Keratinocyte (primary cell): ENCODE measurements at regions not wholly inside any gene's neighbourhood (a gene's known extent, or its start where the extent isn't known, plus 50 kb on each side); places are given as distances from the start of the nearest gene placed in this dataset.

Source experiments
- DNase-seq: peaks from one replicate; pipeline ENCODE4 v3.0.0-alpha.2; 2011; ENCODE audit warnings: low read depth, missing footprints, low spot score
- FAIRE-seq: peaks from 2 replicates; lab custom pipeline; 2011; peaks lifted over from hg19 to GRCh38; lab: Jason Lieb, UNC
- H2AFZ ChIP-seq: 2 replicates; pipeline ENCODE4 v1.6.0; 2012; ENCODE audit warnings: low read length, control low read depth, inconsistent platforms; ENCODE audit not compliant: control insufficient read depth
- H3K27ac ChIP-seq: 2 replicates; pipeline ENCODE4 v1.5.1; 2011; ENCODE audit warnings: low read length; ENCODE audit not compliant: control insufficient read depth, insufficient read depth
- H3K27me3 ChIP-seq: 3 replicates; pipeline ENCODE4 v1.6.0; 2011; ENCODE audit warnings: low read length; ENCODE audit not compliant: control insufficient read depth, insufficient read depth; ENCODE audit errors: extremely low read depth
- H3K36me3 ChIP-seq, 2 experiments: 2 replicates in 1 of 2; 3 replicates in 1 of 2; pipeline ENCODE4 v1.5.1; 2011; ENCODE audit warnings: low read length in 2 of 2, mild to moderate bottlenecking in 1 of 2; ENCODE audit not compliant: control insufficient read depth in 2 of 2, insufficient read depth in 2 of 2; ENCODE audit errors: extremely low read depth in 1 of 2
- H3K4me1 ChIP-seq: 3 replicates; pipeline ENCODE4 v1.5.1; 2011; ENCODE audit warnings: low read length; ENCODE audit not compliant: control insufficient read depth, insufficient read depth; ENCODE audit errors: extremely low read depth
- H3K4me2 ChIP-seq: 3 replicates; pipeline ENCODE4 v1.6.0; 2011; ENCODE audit warnings: low read depth, low read length; ENCODE audit not compliant: control insufficient read depth, insufficient read depth; ENCODE audit errors: extremely low read depth
- H3K4me3 ChIP-seq, 3 experiments: fragments of 200-600 bp in 1 of 3; sonication (generic) in 1 of 3; 2 replicates in 2 of 3; 3 replicates in 1 of 3; pipeline ENCODE4 v1.5.1; 2011 to 2016; ENCODE audit warnings: low read length in 3 of 3, mild to moderate bottlenecking in 3 of 3, control low read depth in 2 of 3, inconsistent platforms in 1 of 3, low read depth in 1 of 3, mixed read lengths in 1 of 3, mixed run types in 1 of 3, moderate library complexity in 1 of 3; ENCODE audit not compliant: control insufficient read depth in 2 of 3, insufficient read depth in 2 of 3; ENCODE audit errors: extremely low read depth in 1 of 3
- H3K79me2 ChIP-seq: 2 replicates; pipeline ENCODE4 v1.6.0; 2012; ENCODE audit warnings: low read length; ENCODE audit not compliant: control insufficient read depth, insufficient read depth
- H3K9ac ChIP-seq: 3 replicates; pipeline ENCODE4 v1.6.0; 2011; ENCODE audit warnings: low read length; ENCODE audit not compliant: control insufficient read depth, insufficient read depth; ENCODE audit errors: extremely low read depth
- H3K9me1 ChIP-seq: 3 replicates; pipeline ENCODE4 v1.6.0; 2011; ENCODE audit warnings: low read length; ENCODE audit not compliant: control insufficient read depth, insufficient read depth; ENCODE audit errors: extremely low read depth
- H3K9me3 ChIP-seq: 2 replicates; pipeline ENCODE4 v1.5.1; 2012; ENCODE audit warnings: low read depth, low read length; ENCODE audit not compliant: control insufficient read depth
- H4K20me1 ChIP-seq: 3 replicates; pipeline ENCODE4 v1.6.0; 2011; ENCODE audit warnings: low read length; ENCODE audit not compliant: control insufficient read depth, insufficient read depth; ENCODE audit errors: extremely low read depth
- CTCF ChIP-seq, 3 experiments: IDR thresholded peaks in 1 of 3; conservative IDR thresholded peaks in 1 of 3; optimal IDR thresholded peaks in 1 of 3; 2 replicates in 2 of 3; 3 replicates in 1 of 3; pipeline versions ENCODE3 to v1.5.1; 2011; ENCODE audit warnings: low read length in 3 of 3, mild to moderate bottlenecking in 3 of 3, moderate library complexity in 2 of 3, control low read depth in 1 of 3, inconsistent platforms in 1 of 3; ENCODE audit not compliant: insufficient read depth in 2 of 3; ENCODE audit errors: extremely low read depth in 1 of 3
- EZH2 ChIP-seq: IDR thresholded peaks from one replicate; pipeline ENCODE4 v1.6.1; 2012; ENCODE audit warnings: inconsistent platforms, mild to moderate bottlenecking, low read length, moderate library complexity
- dilution Hi-C: fragments of 300-500 bp; cut with MboI; formaldehyde crosslinking; loops from one replicate; pipeline ENCODE4 v1.7.0; 2020; ENCODE audit warnings: low sequenced_read_pairs; ENCODE audit not compliant: extremely low pct_ligation_motif_present

GRCh38 chr6:1445650-1446330 is 56.4 kb downstream of the FOXF2 start:
- no peaks in the 10 kb centered on the region for H3K4me1 ChIP-seq
- H4K20me1 ChIP-seq, result no peaks in the 10 kb centered on the region
- H3K9me1 ChIP-seq, result no peaks in the 10 kb centered on the region
- H3K9ac ChIP-seq, result no peak overlapping the region
- H3K27me3 ChIP-seq, result peaks cover 11% of the 10 kb centered on the region
- dilution Hi-C loops, result no loop called here
- H3K4me3 ChIP-seq, result no peak overlapping the region
- no peak for DNase-seq
- no peak overlapping the region for H3K27ac ChIP-seq
- H3K79me2 ChIP-seq, result no peaks in the 10 kb centered on the region
- no peak overlapping the region for H2AFZ ChIP-seq
- no peaks in the 10 kb centered on the region for H3K36me3 ChIP-seq
- TF ChIP-seq EZH2, result no peak
- no peak for TF ChIP-seq CTCF (optimal IDR thresholded peaks at IDR 0.05 in 1 of 3, IDR thresholded peaks at IDR 0.05 in 1 of 3, conservative IDR thresholded peaks at IDR 0.05 in 1 of 3; ENCODE audit: extremely low read depth in 1 of 3, insufficient read depth in 2 of 3, low read length in 3 of 3)
- FAIRE-seq, result no peak
- no peak overlapping the region for H3K4me2 ChIP-seq
- peaks cover under 1% of the 10 kb centered on the region for H3K9me3 ChIP-seq

- Histone ChIP-seq H3K27me3 (peaks cover 11% of the 10 kb centered on the region), H3K9ac (no peak overlapping the region), H3K4me3 (no peak overlapping the region), H3K4me2 (no peak overlapping the region), H3K4me1 (no peaks in the 10 kb centered on the region), H3K79me2 (no peaks in the 10 kb centered on the region), H2AFZ (no peak overlapping the region), H3K36me3 (no peaks in the 10 kb centered on the region), H3K27ac (no peak overlapping the region), H4K20me1 (no peaks in the 10 kb centered on the region), H3K9me1 (no peaks in the 10 kb centered on the region), H3K9me3 (peaks cover 5% of the 10 kb centered on the region)
- TF ChIP-seq EZH2 (no peak), CTCF (optimal IDR thresholded peaks at IDR 0.05 in 1 of 3, IDR thresholded peaks at IDR 0.05 in 1 of 3, conservative IDR thresholded peaks at IDR 0.05 in 1 of 3; ENCODE audit: extremely low read depth in 1 of 3, insufficient read depth in 2 of 3, low read length in 3 of 3) (no peak)
- DNase-seq (no peak), FAIRE-seq (no peak)
- dilution Hi-C loops, result no loop called here
These were observed 60.5 kb downstream of the FOXF2 start for GRCh38 chr6:1449896-1450295.
